GM18505 (cell line): ENCODE measurements at regions not wholly inside any gene's neighbourhood (a gene's known extent, or its start where the extent isn't known, plus 50 kb on each side); places are given as distances from the start of the nearest gene placed in this dataset.

Experiments used
- ATAC-seq: cut with Tn5 transposase; IDR thresholded peaks from one replicate; pipeline ENCODE4 v1.9.1; 2021; ENCODE audit not compliant: unreplicated experiment
- POLR2A ChIP-seq: IDR thresholded peaks from 4 replicates; pipeline ENCODE4 v1.6.1; 2011; ENCODE audit warnings: borderline replicate concordance; ENCODE audit not compliant: insufficient read depth, insufficient read length; ENCODE audit errors: extremely low read depth

DNA sequence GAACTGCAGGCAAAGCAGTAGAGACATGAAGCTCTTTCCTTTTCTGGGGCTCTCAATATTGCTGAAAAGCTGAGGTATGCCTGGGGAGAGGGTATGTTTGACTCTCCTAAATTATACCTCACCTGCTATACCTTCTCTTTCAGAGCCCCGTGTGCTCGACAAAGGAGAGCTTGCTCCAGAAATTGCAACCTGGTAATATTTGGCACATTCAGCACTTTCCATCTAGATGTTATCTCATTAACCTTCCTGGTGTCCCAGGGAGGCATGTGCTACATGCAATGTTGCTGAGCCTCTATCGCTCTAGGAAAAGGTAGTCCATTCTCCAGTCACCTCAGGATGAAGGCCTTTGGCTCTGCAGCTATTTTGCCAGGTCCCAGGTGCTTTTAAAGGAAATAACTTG lies 78.5 kb upstream of the ZSWIM6 start:
- TF ChIP-seq POLR2A: no peak
- no peak for ATAC-seq

DNA sequence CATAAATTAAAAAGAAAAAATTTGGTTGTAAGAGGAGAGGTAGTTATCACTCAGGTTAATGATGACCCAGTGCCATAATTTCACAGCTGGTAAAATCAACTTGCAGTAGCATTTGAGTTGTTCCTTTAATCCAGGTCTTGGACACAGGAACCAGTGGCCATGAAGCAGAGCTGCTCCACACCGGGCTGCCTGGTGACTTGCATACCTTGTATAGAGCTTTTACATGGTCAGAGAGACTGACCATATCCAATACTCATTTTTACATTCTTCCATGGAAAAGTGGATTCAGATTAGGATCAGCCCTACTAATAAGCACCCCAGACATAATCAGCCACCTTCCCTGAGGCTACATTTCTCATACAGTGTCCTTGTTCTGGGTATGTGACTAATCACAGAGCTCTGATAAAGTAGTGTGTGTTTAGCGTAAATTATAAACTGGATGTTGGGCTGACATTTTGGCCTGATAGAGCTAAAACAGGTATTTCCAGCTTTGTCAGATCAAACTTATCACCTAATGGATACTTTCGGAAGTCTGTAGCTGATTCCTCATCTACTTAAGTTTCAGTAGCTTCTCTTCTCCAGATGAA lies 77.0 kb upstream of the ZSWIM6 start:
- TF ChIP-seq POLR2A: no peak
- no peak for ATAC-seq

DNA sequence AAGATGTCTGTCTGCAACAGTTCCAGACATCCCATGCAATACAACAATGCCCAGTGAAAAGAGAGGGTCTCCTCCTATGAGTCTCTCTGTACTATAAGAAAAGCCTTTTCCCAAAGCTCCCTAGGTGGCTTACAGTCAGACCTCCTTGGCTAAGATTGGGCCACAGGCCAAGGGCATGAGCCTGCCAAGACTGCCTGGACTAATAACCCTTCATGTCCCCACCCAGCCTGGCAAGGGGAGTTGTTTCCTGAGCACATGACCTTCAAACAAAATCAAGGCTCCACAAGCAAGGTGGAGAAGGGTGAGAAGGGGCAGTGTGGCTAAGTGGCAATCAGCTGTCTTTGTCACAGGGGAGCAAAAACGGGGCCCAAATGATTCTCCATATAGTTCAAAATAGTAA lies 75.6 kb upstream of the ZSWIM6 start:
- TF ChIP-seq POLR2A: no peak
- no peak for ATAC-seq

DNA sequence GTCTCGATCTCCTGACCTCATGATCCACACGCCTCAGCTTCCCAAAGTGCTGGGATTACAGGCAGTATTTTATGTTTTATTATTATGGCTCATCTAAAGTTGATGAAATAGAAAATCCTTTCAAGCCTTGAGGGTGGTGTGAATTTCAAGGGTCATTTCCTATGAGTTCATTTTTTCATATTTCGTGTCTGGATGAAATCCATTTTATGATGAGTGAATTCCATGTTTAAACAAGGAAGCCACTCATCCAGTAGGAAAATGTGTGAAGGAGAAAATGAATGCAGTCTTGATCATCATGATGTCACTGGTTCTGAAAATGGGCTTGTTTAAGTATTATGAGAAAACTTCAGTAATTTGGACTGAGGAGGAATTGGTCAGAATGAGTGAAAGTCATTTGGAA lies 74.6 kb upstream of the ZSWIM6 start:
- ATAC-seq: no peak
- no peak for TF ChIP-seq POLR2A

DNA sequence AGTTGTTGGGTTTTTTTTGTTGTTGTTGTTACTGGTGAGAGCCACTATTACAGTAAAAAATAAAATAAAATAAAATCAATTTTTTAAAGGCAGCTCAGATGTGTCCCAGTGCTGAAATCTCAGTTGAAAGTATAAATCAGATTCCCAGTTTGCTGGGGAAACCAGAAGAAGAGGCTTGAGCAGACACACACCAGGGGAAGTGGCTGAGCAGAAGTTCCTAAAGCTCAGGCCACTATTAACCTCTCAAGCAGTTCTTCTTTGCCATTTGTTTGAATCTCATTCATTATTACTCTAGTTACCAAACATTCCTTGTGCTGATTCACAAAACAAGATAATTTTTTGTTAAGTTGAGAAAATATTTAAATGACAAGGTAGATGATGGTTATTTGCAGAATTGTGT lies 70.9 kb upstream of the ZSWIM6 start:
- no peak for ATAC-seq
- TF ChIP-seq POLR2A: no peak

DNA sequence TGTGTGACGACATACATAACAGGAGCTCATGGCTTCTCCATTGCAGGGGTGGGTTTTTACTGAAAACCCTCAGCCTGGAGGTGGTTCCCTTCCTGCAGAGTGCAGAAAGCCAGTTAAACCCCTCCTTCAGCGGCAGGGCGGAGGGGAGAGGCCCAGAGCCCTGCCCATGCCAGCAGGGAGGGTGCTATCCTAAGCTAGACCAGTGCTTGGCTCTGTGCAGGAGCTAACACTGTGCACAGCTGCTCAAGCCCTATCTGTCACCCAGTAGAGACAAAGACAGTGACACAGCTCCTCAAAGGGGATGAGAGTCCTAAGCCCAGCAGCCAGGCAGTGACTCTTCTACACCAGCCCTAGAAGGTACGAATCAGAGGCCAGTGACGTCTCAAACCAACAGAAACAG lies 70.0 kb upstream of the ZSWIM6 start:
- no peak for ATAC-seq
- no peak for TF ChIP-seq POLR2A

DNA sequence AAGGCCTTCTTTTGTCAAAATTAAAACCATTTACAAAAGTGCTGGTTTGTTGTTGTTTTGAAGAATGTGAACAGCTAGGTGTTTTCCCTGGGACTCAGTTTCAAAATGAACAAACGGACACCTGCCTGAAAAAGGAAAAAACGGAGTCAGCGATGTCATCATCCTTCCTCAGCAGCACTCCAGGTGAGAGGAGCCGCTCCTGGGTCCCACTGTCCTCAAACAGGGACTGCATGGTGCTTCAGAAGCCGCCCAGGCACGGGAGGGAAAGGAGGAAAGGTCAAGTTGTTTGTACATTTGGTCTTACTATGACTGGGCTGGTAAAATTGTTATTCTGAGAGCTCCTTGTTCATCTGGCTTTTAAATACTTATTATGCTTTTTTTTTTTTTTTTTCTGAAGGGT lies 69.0 kb upstream of the ZSWIM6 start:
- no peak for TF ChIP-seq POLR2A
- no peak for ATAC-seq

DNA sequence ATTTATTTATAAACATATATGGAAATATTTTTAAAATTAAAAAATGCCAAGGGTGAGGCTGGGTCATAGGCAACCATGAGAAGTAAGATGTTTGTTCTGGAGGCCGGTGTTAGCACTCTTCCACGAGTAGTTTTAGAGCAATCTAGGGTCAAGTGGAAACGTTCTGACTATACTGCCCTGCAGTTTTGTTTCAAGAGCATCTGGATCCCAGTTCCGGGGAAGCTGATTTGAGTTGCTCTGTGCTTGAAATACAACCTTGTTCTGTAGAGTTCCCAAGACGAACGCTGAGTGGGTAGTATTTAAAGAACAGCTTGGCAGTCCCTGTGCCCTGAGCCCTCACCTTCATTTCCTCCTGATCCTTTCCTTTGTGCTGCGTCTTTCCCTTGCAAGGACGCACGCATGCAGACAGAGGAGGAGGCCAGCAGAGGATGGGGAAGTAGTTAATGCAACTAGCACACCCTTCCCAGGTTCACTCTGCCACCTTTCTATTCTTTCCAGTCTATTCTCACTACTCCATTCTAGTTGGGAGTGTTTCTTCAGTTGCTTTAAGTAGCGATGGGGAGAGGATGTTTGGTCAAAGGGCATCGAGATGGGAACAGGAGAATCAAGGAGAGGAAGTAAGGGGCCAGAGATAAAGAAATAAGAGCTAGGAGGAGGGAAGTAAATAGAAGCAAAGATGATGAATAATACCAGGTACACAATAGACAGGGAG lies 68.3 kb upstream of the ZSWIM6 start:
- no peak for ATAC-seq
- TF ChIP-seq POLR2A: no peak

DNA sequence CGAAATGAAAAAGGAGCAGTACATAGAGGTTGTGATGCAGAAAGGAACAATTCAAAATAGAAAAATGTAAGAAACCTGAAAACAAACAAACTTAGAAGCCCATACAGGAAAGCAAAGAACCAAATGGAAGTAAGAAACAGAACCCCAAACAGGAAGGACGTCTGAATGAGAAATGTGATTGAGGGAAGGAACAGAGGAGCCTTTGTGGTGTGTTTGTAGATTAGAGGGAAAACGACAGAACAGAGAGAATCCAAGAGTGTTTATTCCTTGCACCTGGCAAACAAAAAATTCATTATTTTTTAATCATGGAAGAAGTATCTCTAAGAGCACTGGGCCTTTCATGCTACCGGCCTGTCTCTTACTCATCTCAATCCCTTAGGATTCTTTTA lies 67.8 kb upstream of the ZSWIM6 start:
- TF ChIP-seq POLR2A: no peak
- no peak for ATAC-seq

DNA sequence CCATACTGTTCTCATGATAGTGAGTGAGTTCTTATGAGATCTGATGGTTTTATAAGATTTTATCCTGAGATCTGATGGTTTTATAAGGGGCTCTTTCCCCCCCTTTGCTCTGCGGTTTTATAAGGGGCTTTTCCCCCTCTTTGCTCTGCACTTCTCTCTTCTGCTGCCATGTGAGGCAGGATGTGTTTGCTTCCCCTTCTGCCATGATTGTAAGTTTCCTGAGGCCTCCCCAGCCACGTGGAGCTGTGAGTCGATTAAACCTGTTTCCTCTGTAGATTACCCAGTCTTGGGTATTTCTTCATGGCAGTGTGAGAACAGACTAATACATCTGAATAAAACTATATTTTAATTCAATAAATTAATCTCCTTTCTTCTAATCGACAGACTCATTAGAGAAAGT lies 64.9 kb upstream of the ZSWIM6 start:
- no peak for TF ChIP-seq POLR2A
- ATAC-seq: no peak

DNA sequence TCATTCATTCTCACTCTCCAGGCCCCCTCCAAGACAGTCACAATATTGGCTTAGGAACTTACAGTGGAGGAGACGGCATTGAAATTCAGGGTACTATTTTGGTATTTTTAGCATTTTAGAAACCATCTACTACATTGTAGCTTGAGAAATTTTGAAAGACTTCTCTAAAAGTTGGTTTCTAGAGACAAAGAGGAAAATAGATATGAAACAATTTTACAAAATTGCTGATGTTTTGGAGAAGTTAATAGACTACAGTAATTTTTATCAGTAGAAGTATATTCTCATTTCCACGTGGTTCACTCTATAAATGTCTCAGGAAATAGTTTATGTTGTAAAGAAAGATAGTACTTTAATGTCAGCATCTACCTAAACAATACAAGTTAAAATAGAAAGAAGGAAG lies 63.2 kb upstream of the ZSWIM6 start:
- no peak for ATAC-seq
- no peak for TF ChIP-seq POLR2A

DNA sequence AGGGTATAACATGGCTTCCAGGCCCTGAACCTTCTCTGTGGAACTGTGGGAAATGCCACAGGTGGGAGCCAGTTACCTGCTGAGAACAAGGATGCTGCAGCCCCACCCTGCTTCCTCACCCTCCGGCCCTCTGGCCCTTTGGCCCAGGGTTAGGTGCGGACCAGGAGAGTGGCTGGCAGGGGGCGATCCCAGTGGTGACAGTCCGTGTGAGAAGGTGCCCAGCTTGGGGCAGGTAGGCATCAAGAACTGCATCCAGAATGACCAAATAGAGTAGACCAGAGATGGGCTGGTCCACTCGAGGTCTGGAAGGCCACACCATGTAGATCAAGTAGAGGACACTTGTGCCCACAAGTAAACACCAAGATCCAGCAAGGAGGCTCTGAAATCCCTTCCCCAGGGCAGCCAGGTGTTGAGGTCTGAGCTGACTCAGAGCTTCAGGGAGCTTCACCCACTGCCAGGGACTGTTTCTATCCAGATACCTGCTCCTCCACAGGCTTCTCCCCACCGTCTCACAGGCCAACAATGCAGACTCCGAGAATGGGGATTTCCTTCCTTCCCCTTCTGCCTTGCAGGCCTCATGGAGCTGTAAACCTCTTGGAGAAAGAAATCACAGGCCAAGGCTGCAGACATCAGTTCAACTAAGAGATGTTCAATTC lies 61.4 kb upstream of the ZSWIM6 start:
- TF ChIP-seq POLR2A: no peak
- no peak for ATAC-seq

DNA sequence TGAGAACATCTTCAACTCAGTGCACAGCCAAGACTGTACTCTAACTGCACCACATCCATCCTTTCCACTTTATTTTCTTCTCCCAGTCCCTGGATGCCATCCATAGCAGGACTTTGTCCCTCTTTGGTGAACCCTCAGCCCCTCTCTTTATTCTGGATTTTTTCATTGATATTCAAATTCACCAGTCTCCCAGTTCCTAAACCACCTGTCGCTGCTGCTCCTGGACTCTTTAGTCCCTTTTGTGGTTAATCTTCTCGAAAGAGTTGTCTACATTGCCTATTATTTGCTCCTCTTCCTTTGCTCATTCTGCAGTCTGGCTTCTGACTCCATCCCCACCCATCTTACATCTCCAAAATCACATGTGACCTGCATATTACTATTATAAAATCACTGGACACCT lies 59.4 kb upstream of the ZSWIM6 start:
- no peak for ATAC-seq
- no peak for TF ChIP-seq POLR2A

DNA sequence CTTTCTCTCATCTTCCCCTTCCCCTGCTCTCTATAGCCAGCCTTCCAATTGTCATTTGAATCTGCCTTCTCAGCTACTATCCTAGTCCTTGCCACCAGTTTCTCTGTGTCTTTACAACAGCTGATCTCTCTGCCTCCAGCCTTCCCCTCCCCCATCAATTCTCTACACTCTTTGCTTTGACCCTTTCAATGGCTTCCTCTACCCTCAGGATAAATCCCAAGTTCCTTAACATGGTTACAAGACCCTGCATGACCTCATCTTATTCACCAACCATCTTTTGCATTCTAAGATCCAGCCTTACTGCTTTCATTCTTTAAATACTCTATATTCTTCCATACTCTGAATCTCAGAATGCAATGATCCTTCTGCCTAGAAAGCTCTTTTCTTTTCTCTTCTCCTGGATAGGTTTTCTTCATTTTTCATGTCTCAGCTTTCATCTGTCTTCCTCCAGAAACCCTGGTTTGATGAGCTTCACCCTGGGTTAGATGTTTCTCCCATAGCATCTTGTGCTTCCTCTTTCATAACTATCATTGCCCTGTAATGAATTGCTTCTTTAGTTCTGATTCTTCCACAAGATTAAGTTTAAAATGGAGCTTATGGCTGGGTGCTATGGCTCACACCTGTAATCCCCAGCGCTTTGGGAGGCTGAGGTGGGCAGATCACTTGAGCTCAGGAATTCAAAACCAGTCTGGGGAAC lies 58.6 kb upstream of the ZSWIM6 start:
- ATAC-seq: no peak
- TF ChIP-seq POLR2A: no peak
